22Rv1 (cell line): ENCODE measurements at regions not wholly inside any gene's neighbourhood (a gene's known extent, or its start where the extent isn't known, plus 50 kb on each side); places are given as distances from the start of the nearest gene placed in this dataset.

Experiments used
- H3K27ac ChIP-seq: fragments of 450-650 bp; 2 replicates; pipeline ENCODE4 v1.5.1; 2017
- CTCF ChIP-seq: fragments of 450-650 bp; IDR thresholded peaks from 2 replicates; pipeline ENCODE4 v1.5.1; 2017; ENCODE audit warnings: mild to moderate bottlenecking
- ZFX ChIP-seq: fragments of 450-650 bp; IDR thresholded peaks from 2 replicates; pipeline ENCODE4 v1.6.1; 2017; ENCODE audit warnings: antibody characterized with exemption, borderline replicate concordance

- TF ChIP-seq CTCF (no peak), ZFX (no peak)
- no peak overlapping the region for H3K27ac ChIP-seq
Measured at GRCh38 chr15:91461377-91461776, 361.3 kb downstream of the SV2B start.

DNA sequence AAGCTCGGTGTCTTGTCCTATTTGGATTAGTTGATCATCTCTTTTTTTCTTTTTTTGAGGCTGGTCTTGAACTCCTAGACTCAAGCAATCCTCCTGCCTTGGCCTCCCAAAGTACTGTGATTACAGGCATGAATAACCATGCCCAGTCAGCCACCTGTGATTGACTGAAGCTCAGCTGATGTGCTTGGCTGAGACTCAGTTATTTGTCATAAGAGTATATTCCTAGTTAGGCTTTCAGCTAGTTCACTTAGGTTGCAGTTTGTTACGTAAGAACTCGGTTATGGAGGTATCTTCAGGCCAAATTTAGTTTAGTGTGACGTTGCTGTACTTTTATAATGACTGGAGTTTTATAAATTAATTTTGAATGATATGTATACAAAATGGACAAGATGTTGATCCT is 365.0 kb downstream of the SV2B start:
- TF ChIP-seq CTCF: no peak
- no peak for TF ChIP-seq ZFX
- H3K27ac ChIP-seq: no peak overlapping the region

DNA sequence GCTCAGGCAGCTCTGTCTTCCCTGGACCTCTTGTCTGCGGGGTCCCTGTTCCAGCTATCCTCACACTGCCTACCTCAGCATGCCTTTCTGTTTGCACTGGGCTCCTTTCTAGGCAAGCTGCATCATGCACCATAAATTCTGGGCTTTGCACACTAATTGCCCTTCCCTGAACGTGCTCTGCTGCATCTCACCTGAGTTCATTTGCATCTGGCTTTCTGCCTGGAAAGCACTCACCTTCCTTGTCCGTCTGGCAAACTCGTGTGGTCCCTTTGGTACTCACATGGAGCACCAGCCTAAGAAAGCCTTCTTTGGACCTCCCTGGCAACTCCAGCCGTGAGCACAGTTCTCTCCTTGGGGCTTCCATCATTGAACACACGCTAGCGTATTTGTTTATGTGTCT is 365.6 kb downstream of the SV2B start:
- H3K27ac ChIP-seq: no peak overlapping the region
- TF ChIP-seq ZFX (no peak), CTCF (no peak)

- TF ChIP-seq ZFX (no peak), CTCF (no peak)
- H3K27ac ChIP-seq: no peak overlapping the region
Measured at GRCh38 chr15:91468871-91469580, 369.0 kb downstream of the SV2B start.

GRCh38 chr15:91469632-91470567 is 369.8 kb downstream of the SV2B start:
- no peak overlapping the region for H3K27ac ChIP-seq
- no peak for TF ChIP-seq ZFX
- no peak for TF ChIP-seq CTCF

- no peak for TF ChIP-seq ZFX
- TF ChIP-seq CTCF: no peak
Measured at GRCh38 chr15:91471468-91471867, 371.4 kb downstream of the SV2B start.

GRCh38 chr15:91472316-91472756 is 372.3 kb downstream of the SV2B start:
- no peak overlapping the region for H3K27ac ChIP-seq
- TF ChIP-seq CTCF: no peak
- TF ChIP-seq ZFX: no peak

More at GRCh38 chr15:91471468-91471867, 371.4 kb downstream of the SV2B start:
- no peak overlapping the region for H3K27ac ChIP-seq
